Activated T-cell treated with anti-CD3 and anti-CD28 coated beads, Interleukin-2, amount 50 U/mL, for 1 hour (primary cell): ENCODE measurements at regions not wholly inside any gene's neighbourhood (a gene's known extent, or its start where the extent isn't known, plus 50 kb on each side); places are given as distances from the start of the nearest gene placed in this dataset.

ENCODE experiments used
- DNase-seq: peaks from one replicate; pipeline ENCODE4 v3.0.0-alpha.2; 2020

- DNase-seq, result no peak
These were observed 263.7 kb downstream of the SLITRK6 start for GRCh38 chr13:85535316-85536084.

- no peak for DNase-seq
These were observed 265.3 kb downstream of the SLITRK6 start for GRCh38 chr13:85533911-85534310.

GRCh38 chr13:85529218-85529594 lies 270.0 kb downstream of the SLITRK6 start:
- DNase-seq, result no peak

GRCh38 chr13:85528491-85529217 lies 270.6 kb downstream of the SLITRK6 start:
- DNase-seq, result no peak

GRCh38 chr13:85527316-85527715 lies 271.9 kb downstream of the SLITRK6 start:
- DNase-seq, result no peak

- no peak for DNase-seq
These were observed 273.8 kb downstream of the SLITRK6 start for GRCh38 chr13:85525411-85525810.

GRCh38 chr13:85521657-85522056 lies 277.6 kb downstream of the SLITRK6 start:
- DNase-seq, result no peak

- no peak for DNase-seq
These were observed 278.8 kb downstream of the SLITRK6 start for GRCh38 chr13:85520445-85520844.

- DNase-seq, result no peak
These were observed 279.9 kb downstream of the SLITRK6 start for GRCh38 chr13:85519363-85519762.

GRCh38 chr13:85512421-85512820 lies 286.8 kb downstream of the SLITRK6 start:
- DNase-seq, result no peak

GRCh38 chr13:85509512-85509911 lies 289.7 kb downstream of the SLITRK6 start:
- DNase-seq, result no peak

- DNase-seq, result no peak
These were observed 290.4 kb downstream of the SLITRK6 start for GRCh38 chr13:85508683-85509329.

- DNase-seq, result no peak
These were observed 295.4 kb downstream of the SLITRK6 start for GRCh38 chr13:85503797-85504196.

GRCh38 chr13:85501616-85502015 lies 297.6 kb downstream of the SLITRK6 start:
- no peak for DNase-seq

GRCh38 chr13:85500696-85501256 lies 298.4 kb downstream of the SLITRK6 start:
- DNase-seq, result no peak

- no peak for DNase-seq
These were observed 300.4 kb downstream of the SLITRK6 start for GRCh38 chr13:85498774-85499173.

GRCh38 chr13:85497652-85498051 lies 301.6 kb downstream of the SLITRK6 start:
- no peak for DNase-seq

- no peak for DNase-seq
These were observed 306.9 kb downstream of the SLITRK6 start for GRCh38 chr13:85492283-85492682.

GRCh38 chr13:85486663-85487062 lies 312.6 kb downstream of the SLITRK6 start:
- DNase-seq, result no peak

GRCh38 chr13:85473144-85473543 lies 326.1 kb downstream of the SLITRK6 start:
- DNase-seq, result no peak

GRCh38 chr13:85469320-85469719 lies 329.9 kb downstream of the SLITRK6 start:
- DNase-seq, result no peak

- no peak for DNase-seq
These were observed 336.3 kb downstream of the SLITRK6 start for GRCh38 chr13:85462792-85463425.

- no peak for DNase-seq
These were observed 337.6 kb downstream of the SLITRK6 start for GRCh38 chr13:85461621-85462020.
